NCI-H2227 (cell line): ENCODE measurements at regions not wholly inside any gene's neighbourhood (a gene's known extent, or its start where the extent isn't known, plus 50 kb on each side); places are given as distances from the start of the nearest gene placed in this dataset.
"Not testable (repeated sequence)": the region's sequence is repeated elsewhere in the genome, so short reads cannot be mapped to it uniquely, and the experiment has no call there.

Experiments
- DNase-seq: peaks from one replicate; lab custom pipeline; 2025; ENCODE audit not compliant: unreplicated experiment; lab: John Stamatoyannopoulos, UW

DNA sequence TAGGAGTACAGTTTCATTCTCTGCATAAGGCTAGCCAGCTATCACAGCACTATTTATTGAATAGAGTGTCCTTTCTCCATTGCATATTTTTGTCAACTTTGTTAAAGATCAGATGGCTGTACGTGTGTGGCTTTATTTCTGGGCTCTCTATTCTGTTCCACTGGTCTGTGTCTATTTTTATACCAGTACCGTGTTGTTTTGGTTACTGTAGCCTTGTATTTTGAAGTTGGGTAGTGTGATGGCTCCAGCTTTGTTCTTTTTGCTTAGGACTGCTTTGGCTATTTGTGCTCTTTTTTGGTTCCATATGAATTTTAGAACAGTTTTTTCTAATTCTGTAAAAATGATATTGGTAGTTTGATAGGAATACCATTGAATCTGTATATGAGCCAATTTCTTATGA, 182.1 kb upstream of the DIAPH2 start:
- DNase-seq: no peak

GRCh38 chrX:96529386-96529785, 155.3 kb upstream of the DIAPH2 start:
- not testable (repeated sequence) for DNase-seq

DNA sequence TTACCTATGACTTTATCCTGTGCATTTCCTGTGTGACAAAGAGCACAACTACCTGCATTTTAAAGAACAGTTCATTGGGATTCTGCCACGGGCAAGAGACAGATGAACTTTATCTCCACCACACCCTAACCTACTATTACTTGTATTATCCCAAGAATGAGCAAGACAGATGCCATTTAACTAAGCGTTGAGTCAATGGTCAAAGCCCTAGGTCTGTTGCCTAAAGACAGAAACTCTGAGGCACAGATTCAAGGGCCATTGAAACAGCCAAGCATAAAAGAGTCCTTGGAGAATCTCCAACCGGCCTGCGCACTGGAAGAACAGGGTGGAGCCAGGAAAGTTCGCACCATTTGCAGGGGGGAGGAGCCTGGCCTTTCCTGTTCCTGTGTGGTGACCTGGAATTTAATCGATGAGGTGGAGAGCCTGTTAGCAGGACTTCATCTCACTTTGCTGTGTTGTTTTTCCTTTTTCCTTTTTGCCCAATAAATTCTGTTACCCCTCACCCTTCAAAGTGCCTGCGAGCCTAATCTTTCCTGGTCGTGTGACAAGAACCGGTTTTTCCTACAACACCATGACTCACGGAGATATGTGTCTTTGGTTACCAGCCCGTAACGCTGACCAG, 146.4 kb upstream of the DIAPH2 start:
- no peak for DNase-seq

GRCh38 chrX:96540111-96540631, 144.5 kb upstream of the DIAPH2 start:
- DNase-seq: no peak

DNA sequence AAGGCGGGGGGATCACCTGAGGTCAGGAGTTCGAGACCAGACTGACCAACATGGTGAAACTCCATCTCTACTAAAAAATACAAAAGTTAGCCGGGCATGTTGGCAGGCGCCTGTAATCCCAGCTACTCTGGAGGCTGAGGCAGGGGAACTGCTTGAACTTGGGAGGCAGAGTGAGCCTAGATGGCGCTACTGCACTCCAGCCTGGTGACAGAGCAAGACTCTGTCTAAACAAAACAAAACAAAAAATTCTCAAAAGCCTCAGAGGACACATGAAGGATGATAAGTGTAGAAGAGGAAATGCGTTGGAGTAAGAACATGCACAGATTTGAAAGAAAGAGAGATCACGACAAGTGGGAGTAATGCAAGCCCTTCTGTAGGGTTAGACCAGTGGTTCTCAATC, 138.4 kb upstream of the DIAPH2 start:
- DNase-seq: not testable (repeated sequence)

GRCh38 chrX:96551322-96551872, 133.2 kb upstream of the DIAPH2 start:
- DNase-seq: no peak

DNA sequence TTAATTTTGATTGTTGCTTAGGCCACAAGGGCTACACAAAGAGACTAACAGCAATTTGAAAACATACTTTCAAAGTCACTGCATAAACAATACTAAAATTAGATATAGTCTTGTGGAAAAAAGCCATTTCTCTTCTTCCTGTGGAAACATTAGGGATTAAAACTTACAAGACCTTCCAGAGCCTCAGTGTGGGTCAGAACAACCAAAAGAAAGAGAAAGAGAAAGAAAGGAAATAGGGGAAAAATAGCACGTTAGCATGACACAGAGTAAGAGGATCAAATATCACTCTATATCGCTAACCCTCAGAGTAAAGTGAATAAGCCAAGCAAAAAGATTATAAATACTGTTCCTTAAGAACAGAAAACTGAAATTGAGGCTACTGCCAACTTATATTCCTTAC, 127.8 kb upstream of the DIAPH2 start:
- DNase-seq: no peak

GRCh38 chrX:96561129-96561528, 123.5 kb upstream of the DIAPH2 start:
- not testable (repeated sequence) for DNase-seq

DNA sequence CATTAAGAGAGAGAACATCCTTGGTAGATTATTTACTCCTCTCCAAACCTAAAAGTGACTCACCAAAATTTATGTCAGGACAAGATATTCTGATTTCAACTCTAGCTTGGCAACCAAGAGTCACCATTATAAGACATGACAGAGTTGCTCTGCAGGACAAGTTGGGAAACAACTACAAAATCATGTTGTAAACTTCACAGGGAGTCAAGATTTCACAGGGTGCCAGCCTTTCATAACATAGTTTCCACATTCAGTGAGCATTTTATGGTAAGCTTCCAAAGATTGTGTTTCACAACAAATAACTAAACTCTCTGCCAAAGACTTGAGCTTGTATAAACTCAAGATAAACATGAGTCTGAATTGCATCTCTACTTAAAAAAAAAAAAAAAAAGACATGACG, 121.0 kb upstream of the DIAPH2 start:
- no peak for DNase-seq

- DNase-seq: no peak
Observed at GRCh38 chrX:96564595-96564994, 120.0 kb upstream of the DIAPH2 start.

DNA sequence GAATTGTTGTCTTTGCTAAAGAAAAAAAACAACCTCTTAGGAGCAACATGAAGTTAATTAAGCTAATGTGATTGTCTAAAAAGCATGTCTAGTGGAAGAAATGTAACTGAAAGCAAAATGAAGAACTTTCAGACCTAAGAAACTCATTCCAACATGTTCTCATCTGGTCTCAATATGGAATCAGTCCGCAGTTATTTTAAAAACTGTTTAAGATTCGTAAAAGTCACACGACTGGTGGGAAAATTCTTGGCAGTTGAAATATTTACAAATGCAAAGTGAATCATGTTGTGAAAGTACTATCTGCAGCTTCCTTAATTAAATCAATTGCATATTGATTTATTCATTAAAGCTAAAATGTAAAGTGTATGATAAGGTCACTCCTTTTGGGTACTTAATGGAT, 117.8 kb upstream of the DIAPH2 start:
- DNase-seq: no peak

DNA sequence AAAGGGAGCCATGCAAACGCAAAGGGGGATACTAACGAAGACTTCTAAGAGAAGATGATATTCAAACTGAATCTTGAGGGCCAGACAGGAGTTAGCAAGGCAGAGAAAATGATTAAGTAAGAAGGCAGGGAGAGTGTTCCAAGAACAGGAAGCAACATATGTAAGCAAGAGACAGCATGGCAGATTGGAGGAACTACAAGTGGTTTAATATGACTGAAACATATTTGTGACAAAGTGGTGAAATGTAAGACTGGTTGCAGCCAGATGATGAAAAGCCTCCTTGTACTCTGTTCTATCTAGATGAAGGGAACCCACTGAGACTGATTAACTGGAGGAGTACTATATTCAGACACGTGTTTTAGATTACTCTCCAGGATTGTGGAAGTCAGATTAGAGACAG, 116.6 kb upstream of the DIAPH2 start:
- no peak for DNase-seq

DNA sequence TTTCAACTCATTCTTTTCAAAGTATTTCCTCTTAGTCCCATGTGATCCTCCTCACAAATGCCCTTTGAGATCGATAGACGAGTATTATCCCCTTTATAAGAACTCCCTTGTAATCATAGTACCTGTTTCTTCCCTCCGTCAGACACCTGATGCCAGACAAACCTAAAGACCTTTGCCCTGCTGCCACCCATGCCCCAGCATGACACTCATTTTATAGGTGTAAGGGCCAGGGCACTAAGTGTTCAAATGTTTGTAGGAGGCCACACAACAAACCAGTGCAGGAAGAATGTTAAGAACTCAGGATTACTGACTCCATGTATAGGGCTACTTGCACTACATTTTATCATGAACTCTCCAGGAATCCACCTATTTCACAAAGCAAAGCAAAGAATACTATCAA, 115.6 kb upstream of the DIAPH2 start:
- DNase-seq: no peak

DNA sequence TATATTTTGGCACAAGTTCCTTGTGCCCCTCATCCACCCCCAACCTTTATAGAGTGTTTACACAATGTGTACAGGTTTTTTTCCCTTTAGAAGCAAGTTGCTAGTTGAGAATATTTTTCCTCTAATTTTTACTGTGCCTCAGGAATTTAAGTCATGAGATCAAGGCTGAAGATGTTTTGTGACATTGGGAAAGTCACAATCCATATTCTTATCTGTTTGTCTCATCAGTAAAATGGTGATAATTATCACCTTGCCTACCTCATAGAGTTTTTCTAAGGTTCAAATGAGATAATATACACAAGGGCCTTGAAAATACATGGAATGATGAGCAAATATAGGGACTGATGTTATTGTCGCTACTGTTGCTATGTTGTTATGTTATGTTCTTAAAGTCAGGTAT, 109.6 kb upstream of the DIAPH2 start:
- no peak for DNase-seq

GRCh38 chrX:96576368-96576767, 108.3 kb upstream of the DIAPH2 start:
- DNase-seq: no peak

DNA sequence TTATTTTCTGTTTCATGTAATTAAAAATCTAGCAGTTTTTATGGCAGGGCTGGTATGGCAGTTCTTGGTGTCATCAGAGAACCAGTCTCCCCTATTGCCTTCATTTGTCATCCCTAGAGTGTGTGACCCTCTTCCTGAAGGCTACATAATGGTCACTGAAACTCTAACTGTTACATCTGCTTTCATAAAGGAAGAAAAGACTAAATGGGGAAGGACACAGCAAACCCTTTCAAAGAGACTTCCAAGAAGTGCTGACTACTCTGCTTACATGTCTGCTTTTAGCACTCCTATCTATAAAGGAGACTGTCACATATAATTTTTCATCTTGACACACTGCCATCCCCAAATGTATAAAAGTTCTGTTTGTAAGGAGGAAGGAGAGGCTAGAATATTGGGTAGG, 105.9 kb upstream of the DIAPH2 start:
- no peak for DNase-seq

DNA sequence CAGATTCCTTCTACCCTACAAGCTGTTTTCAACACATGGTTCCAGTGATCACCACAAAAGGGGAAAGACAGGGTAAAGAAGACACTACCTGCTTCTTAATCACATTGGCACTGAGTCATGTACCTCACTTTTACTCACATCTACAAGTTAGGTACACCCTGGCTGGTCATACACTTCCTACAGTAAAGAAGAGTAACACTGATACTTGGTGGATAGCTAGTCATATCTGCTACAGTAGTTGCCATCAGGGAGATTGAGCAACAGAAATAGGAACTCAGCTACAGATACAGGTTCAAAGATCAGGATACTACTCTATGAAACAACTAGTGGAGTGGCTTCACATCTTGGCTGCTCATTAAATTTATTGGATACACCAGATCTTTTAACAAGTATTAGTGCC, 105.4 kb upstream of the DIAPH2 start:
- DNase-seq: no peak

GRCh38 chrX:96590403-96590802, 94.2 kb upstream of the DIAPH2 start:
- DNase-seq: no peak

DNA sequence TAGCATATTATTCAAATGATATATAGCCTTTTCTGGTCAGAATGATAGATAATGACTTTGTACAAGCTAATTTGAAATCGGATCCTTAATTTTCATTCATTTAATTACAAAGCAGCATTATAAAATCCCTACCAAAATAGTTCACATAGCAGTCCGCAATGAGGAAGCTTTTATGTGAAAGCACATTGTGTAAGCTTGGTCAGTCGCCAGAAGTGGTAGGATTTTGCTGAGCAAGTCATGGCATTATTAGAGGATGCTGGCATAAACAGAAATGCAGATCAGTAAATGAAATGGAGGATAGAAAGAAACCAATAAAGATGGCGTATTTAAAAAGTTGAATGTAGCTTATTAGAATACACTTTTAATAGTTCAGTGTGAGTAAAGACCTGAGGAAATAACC, 93.2 kb upstream of the DIAPH2 start:
- DNase-seq: no peak

DNA sequence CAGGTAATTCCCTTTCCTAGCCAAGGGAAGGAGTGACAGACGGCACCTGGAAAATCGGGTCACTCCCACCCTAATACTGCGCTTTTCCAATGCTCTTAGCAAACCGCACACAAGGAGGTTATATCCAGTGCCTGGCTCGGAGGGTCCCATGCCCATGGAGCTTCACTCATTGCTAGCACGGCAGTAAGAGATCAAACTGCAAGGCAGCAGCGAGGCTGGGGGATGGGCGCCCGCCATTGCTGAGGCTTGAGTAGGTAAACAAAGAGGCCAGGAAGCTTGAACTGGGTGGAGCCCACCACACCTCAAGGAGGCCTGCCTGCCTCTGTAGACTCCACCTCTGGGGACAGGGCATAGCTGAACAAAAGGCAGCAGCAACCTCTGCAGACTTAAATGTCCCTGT, 86.8 kb upstream of the DIAPH2 start:
- not testable (repeated sequence) for DNase-seq

DNA sequence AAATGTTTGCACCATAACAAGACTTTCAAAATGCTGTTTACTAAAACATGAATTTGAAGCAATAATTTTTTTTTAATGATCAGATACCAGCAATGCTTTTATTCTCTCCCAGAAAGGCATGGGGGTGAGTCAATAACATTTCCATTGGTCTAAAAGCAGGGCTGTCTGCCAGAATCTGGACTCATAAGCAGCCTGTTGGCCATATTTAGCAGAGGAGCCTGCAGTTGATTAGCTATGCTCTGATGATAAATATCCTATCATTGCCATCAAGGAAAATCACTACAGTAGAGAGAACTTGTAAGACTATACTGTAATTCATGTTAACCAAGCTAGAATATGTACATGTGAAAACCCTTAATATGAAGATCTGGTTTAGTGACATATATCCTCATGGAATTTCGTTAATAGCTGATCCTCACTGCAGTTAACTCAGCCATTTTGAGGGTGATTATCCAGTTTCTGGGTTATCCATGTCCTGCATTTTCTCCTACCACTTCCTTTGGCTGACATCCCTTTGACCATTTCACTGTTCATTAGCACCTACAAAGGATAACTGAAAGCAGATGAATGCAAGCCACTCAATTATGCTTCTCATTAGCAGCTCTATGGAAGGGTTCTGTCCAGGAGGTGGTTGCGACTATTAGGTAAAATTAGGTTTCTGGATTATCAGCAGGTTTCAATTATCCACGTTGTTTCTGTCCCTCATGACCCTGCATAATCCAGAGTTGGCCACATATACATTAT, 72.9 kb upstream of the DIAPH2 start:
- no peak for DNase-seq

GRCh38 chrX:96615448-96615847, 69.2 kb upstream of the DIAPH2 start:
- no peak for DNase-seq
